ENCODE measurements at regions not wholly inside any gene's neighbourhood (a gene's known extent, or its start where the extent isn't known, plus 50 kb on each side); places are given as distances from the start of the nearest gene placed in this dataset.

- TF ChIP-seq CTCF (conservative IDR thresholded peaks at IDR 0.05; ENCODE audit: low read length) = no peak
- TF ChIP-seq EZH2phosphoT487 (IDR thresholded peaks at IDR 0.05; ENCODE audit: borderline replicate concordance, low read depth, low read length) = no peak
Observed at GRCh38 chr5:41637424-41637823, 127.0 kb upstream of the PLCXD3 start.
